Stimulated activated CD4-positive, alpha-beta T cell treated with anti-CD3 and anti-CD28 coated beads, Interleukin-2, amount 100 ng/mL, for 4 hours (primary cell): ENCODE measurements at regions not wholly inside any gene's neighbourhood (a gene's known extent, or its start where the extent isn't known, plus 50 kb on each side); places are given as distances from the start of the nearest gene placed in this dataset.

ENCODE experiments used
- DNase-seq: peaks from one replicate; pipeline ENCODE4 v3.0.0-alpha.2; 2020; ENCODE audit warnings: low read depth

- no peak for DNase-seq
Observed at GRCh38 chr6:21965016-21965415, 331.8 kb downstream of the PRL start.

- DNase-seq, result no peak
Observed at GRCh38 chr6:21965953-21966539, 330.8 kb downstream of the PRL start.

- DNase-seq, result no peak
Observed at GRCh38 chr6:21967056-21967974, 329.5 kb downstream of the PRL start.

- DNase-seq, result no peak
Observed at GRCh38 chr6:21968411-21968810, 328.4 kb downstream of the PRL start.

GRCh38 chr6:21969192-21969591, 327.6 kb downstream of the PRL start:
- no peak for DNase-seq

- no peak for DNase-seq
Observed at GRCh38 chr6:21970569-21971300, 326.1 kb downstream of the PRL start.

GRCh38 chr6:21971541-21971940, 325.3 kb downstream of the PRL start:
- no peak for DNase-seq

- no peak for DNase-seq
Observed at GRCh38 chr6:21972516-21972915, 324.3 kb downstream of the PRL start.

- no peak for DNase-seq
Observed at GRCh38 chr6:21977346-21977745, 319.5 kb downstream of the PRL start.

- DNase-seq, result no peak
Observed at GRCh38 chr6:21981235-21981833, 315.5 kb downstream of the PRL start.

GRCh38 chr6:21984135-21984534, 312.7 kb downstream of the PRL start:
- DNase-seq, result no peak

- no peak for DNase-seq
Observed at GRCh38 chr6:21984561-21984960, 312.3 kb downstream of the PRL start.

- no peak for DNase-seq
Observed at GRCh38 chr6:21985904-21986303, 310.9 kb downstream of the PRL start.

- DNase-seq, result no peak
Observed at GRCh38 chr6:21986703-21987102, 310.1 kb downstream of the PRL start.

GRCh38 chr6:21987501-21987957, 309.3 kb downstream of the PRL start:
- DNase-seq, result no peak

GRCh38 chr6:21990577-21990976, 306.3 kb downstream of the PRL start:
- DNase-seq, result no peak

- no peak for DNase-seq
Observed at GRCh38 chr6:21992178-21992967, 304.5 kb downstream of the PRL start.

- no peak for DNase-seq
Observed at GRCh38 chr6:21993841-21994240, 303.0 kb downstream of the PRL start.

GRCh38 chr6:21994821-21995220, 302.0 kb downstream of the PRL start:
- DNase-seq, result no peak

- no peak for DNase-seq
Observed at GRCh38 chr6:21995318-21995717, 301.5 kb downstream of the PRL start.

GRCh38 chr6:21996425-21997118, 300.3 kb downstream of the PRL start:
- DNase-seq, result no peak
